ENCODE measurements at regions not wholly inside any gene's neighbourhood (a gene's known extent, or its start where the extent isn't known, plus 50 kb on each side); places are given as distances from the start of the nearest gene placed in this dataset.

DNA sequence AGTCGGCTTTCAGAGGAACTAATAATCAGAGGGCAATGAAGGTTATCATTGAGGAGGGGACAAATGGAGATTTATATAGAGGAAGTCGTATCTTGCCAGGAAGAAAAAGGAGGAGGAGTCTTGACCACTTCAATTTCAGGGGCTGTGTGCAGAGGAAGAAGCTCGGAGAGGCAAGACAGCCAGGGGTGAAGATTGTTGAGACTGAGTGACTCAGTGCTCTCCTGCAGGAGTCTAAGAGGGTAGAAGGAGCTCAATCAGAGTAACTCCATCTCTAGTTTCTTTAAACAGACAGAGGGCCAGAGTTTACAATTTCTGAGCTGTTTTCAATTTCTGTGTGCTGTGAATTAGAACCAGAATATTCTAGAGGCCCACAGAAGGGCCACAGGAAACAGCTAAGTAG, 439.3 kb upstream of the PRICKLE1 start:
- no peaks in the 10 kb centered on the region for H3K27me3 ChIP-seq (ENCODE audit: control insufficient read depth, insufficient read depth, low read length)
- no peaks in the 10 kb centered on the region for H3K36me3 ChIP-seq (ENCODE audit: control insufficient read depth, insufficient read depth, low read length)
- no peak for DNase-seq
- no peaks in the 10 kb centered on the region for H3K4me1 ChIP-seq (ENCODE audit: control insufficient read depth, insufficient read depth, low read length)
- H3K4me3 ChIP-seq (ENCODE audit: low read length), result no peak overlapping the region
- H3K27ac ChIP-seq (ENCODE audit: low read length), result no peak overlapping the region
- 88% methylated on average over 2 of the region's 3 CpGs for WGBS (ENCODE audit: insufficient coverage, low lambda C conversion rate)
- no peaks in the 10 kb centered on the region for H3K9me3 ChIP-seq (ENCODE audit: control insufficient read depth, low read depth, low read length)

DNA sequence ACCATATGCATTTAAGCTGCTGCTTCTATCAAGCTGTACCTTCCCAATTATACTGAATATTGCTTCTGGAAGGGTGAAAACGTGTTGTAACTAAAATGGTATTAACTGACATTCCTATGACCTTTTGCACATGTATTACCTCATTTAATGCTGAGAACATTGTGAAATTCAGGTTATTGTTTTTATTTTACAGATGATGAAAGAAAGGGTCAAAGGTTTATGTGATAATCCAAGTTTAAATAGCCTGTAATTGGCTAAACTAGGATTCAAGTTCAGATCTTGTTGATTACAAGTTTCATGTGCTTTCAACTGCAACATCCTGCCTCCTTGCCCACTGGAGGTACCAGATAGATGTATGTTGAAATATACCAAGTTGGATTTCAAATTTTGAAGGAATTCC, 433.3 kb upstream of the PRICKLE1 start:
- Histone ChIP-seq H3K27me3 (ENCODE audit: control insufficient read depth, insufficient read depth, low read length) (no peaks in the 10 kb centered on the region), H3K4me1 (ENCODE audit: control insufficient read depth, insufficient read depth, low read length) (no peaks in the 10 kb centered on the region)

DNA sequence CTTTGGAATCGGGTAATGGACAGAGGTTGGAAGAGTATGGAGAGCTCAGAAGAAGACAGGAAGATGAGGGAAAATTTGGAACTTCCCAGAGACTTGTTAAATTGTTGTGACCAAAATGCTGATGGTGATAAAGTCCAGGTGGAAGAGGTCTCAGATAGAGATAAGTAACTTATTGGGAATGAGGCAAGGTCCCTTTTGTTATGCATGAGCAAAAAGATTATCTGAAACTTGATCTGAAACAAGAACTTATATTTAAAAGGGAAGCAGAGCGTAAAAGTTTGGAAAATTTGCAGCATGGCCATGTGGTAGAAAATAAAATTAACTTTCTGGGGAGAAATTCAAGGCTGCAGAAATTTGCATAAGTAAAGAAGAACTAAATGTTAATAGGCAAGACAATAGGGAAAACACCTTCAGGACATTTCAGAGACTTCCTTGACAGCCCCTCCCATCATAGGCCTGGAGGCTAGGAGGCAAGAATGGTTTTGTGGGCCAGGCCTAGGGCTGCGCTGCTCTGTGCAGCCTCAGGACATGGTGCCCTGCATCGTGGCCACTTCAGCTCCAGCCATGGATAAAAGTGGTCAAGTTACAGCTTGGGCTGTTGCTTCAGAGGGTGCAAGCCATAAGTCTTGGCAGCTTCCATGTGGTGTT, 425.7 kb upstream of the PRICKLE1 start:
- no peak for DNase-seq
- H3K4me1 ChIP-seq (ENCODE audit: control insufficient read depth, insufficient read depth, low read length), result no peaks in the 10 kb centered on the region
- no peaks in the 10 kb centered on the region for H3K27me3 ChIP-seq (ENCODE audit: control insufficient read depth, insufficient read depth, low read length)
- H3K4me3 ChIP-seq (ENCODE audit: low read length), result no peak overlapping the region
- H3K36me3 ChIP-seq (ENCODE audit: control insufficient read depth, insufficient read depth, low read length), result no peaks in the 10 kb centered on the region
- H3K27ac ChIP-seq (ENCODE audit: low read length), result no peak overlapping the region
- H3K9me3 ChIP-seq (ENCODE audit: control insufficient read depth, low read depth, low read length), result no peaks in the 10 kb centered on the region
- WGBS (ENCODE audit: insufficient coverage, low lambda C conversion rate), result 94% methylated on average over 2 of the region's 4 CpGs

More for the DNA sequence above, 433.3 kb upstream of the PRICKLE1 start:
- WGBS (ENCODE audit: insufficient coverage, low lambda C conversion rate), result 80% methylated on average over 1 of the region's 1 CpG
- Histone ChIP-seq H3K27ac (ENCODE audit: low read length) (no peak overlapping the region), H3K36me3 (ENCODE audit: control insufficient read depth, insufficient read depth, low read length) (no peaks in the 10 kb centered on the region), H3K4me3 (ENCODE audit: low read length) (no peak overlapping the region), H3K9me3 (ENCODE audit: control insufficient read depth, low read depth, low read length) (no peaks in the 10 kb centered on the region)
- no peak for DNase-seq

DNA sequence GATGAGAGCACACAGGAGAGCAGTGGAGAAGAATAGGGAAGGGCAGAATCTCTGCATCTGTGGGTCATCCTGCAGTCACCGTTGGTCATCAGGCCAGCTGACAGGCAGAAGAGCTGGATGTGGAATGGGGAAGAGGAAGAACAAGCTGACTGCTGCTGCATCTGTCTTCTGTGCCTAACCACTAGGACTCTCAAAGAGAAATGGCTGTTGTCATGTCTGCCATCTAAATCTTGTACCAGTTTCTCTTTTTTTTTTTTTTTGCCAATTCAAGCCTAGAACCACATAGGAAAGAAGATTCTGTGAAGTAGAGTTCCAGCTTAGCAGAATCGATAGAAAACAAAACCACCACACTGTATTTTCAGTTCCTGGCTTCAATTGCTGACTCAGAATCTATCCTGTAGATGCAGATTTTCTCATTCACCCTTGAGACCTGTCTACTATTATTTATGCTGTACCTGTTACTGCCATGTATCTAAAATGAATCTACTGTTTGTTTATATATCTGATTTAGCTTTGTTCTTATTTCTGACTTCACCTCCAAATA, 421.9 kb upstream of the PRICKLE1 start:
- Histone ChIP-seq H3K27ac (ENCODE audit: low read length) (no peak overlapping the region), H3K27me3 (ENCODE audit: control insufficient read depth, insufficient read depth, low read length) (no peaks in the 10 kb centered on the region), H3K9me3 (ENCODE audit: control insufficient read depth, low read depth, low read length) (no peaks in the 10 kb centered on the region), H3K36me3 (ENCODE audit: control insufficient read depth, insufficient read depth, low read length) (no peaks in the 10 kb centered on the region), H3K4me1 (ENCODE audit: control insufficient read depth, insufficient read depth, low read length) (no peaks in the 10 kb centered on the region), H3K4me3 (ENCODE audit: low read length) (no peak overlapping the region)
- no CpG with 5 or more reads among the region's 2 CpGs for whole genome bisulfite sequencing (ENCODE audit: insufficient coverage, low lambda C conversion rate)
- DNase-seq, result no peak

DNA sequence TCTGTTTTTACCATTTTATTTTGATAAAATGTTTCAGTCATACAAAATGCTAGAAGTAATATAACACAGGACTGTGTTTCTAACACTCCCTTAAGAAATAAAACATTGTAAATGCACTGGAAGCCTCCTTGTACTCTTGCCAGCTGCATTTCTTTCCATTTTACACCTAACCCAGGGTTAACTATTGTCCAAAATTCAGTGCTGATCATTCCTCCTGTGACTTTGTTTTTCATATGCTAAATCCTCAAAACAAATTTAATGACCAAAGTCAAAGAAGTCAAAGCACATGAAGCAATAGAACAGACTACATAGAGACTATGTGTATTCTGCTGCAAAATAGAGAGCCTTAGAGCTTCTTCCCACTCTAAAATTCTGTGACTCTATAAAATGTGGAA, 420.3 kb upstream of the PRICKLE1 start:
- Histone ChIP-seq H3K36me3 (ENCODE audit: control insufficient read depth, insufficient read depth, low read length) (no peaks in the 10 kb centered on the region), H3K4me3 (ENCODE audit: low read length) (no peak overlapping the region)

DNA sequence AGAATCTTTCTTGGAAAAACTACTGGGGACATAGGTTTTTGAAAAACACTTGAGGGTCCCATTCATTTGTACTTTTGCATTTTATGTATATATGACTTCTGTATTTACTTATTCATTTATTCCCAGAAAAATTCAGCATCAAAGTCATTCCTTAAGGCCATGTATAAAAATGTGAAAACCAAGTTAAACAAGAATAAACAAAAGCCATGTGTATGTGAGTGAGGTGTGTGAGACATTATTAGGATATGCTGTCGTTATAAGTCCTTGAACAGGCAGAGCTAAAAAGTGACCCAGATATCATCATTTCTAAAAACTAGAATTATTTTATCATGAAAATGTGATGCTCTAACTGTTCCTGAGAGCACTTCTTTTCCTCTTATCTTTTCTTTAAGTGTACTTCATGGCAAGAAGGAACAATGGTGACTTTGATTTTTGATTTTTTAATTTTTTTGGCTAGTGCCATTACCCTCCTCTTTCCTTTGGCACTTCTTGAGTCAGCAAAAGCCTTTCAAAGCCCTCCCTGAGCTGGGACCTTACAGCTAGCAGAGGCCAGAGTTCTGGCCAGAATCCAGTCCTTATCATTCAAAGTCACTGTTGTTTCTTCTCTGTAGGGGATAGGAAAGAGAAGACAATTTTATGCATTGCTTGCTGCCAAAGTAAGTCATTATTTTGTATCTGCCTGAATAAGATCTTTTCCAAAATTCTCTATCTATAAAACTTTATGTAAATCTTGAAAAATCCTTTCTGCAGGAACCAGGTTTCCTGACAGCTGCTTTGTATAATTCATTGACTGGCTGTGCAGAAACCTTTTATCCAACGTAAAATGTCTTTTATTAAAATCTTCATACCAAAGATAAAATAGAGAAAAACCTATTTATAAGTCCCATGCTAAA, 419.7 kb upstream of the PRICKLE1 start:
- H3K9me3 ChIP-seq (ENCODE audit: control insufficient read depth, low read depth, low read length), result no peaks in the 10 kb centered on the region
- no peaks in the 10 kb centered on the region for H3K36me3 ChIP-seq (ENCODE audit: control insufficient read depth, insufficient read depth, low read length)
- WGBS (ENCODE audit: insufficient coverage, low lambda C conversion rate), result 83% methylated on average over 1 of the region's 2 CpGs
- no peak overlapping the region for H3K4me3 ChIP-seq (ENCODE audit: low read length)
- H3K27ac ChIP-seq (ENCODE audit: low read length), result no peak overlapping the region
- DNase-seq, result no peak
- no peaks in the 10 kb centered on the region for H3K4me1 ChIP-seq (ENCODE audit: control insufficient read depth, insufficient read depth, low read length)
- no peaks in the 10 kb centered on the region for H3K27me3 ChIP-seq (ENCODE audit: control insufficient read depth, insufficient read depth, low read length)

More for the DNA sequence above, 420.3 kb upstream of the PRICKLE1 start:
- Histone ChIP-seq H3K27ac (ENCODE audit: low read length) (no peak overlapping the region), H3K4me1 (ENCODE audit: control insufficient read depth, insufficient read depth, low read length) (no peaks in the 10 kb centered on the region), H3K27me3 (ENCODE audit: control insufficient read depth, insufficient read depth, low read length) (no peaks in the 10 kb centered on the region), H3K9me3 (ENCODE audit: control insufficient read depth, low read depth, low read length) (no peaks in the 10 kb centered on the region)
- DNase-seq, result no peak

DNA sequence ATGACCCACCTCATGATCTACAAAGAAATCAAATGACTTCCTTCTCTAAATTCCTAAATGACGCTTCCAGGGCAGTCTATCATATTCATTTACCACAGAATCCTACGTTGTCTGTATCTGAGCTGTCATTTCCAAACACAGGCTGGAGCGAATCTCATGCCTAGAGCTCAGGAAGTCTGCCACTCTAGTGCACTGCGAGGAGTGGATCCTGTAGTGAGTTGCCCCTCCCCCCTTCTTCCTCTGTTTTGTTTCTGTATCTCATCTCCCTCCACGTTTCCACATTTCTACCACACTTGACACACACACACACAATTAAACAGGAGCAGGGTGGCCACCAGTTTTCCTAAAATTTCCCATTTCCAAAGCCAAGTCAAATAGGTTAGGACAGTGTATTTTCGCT, 415.4 kb upstream of the PRICKLE1 start:
- H3K9me3 ChIP-seq (ENCODE audit: control insufficient read depth, low read depth, low read length), result no peaks in the 10 kb centered on the region
- no peak overlapping the region for H3K4me3 ChIP-seq (ENCODE audit: low read length)
- no peak for DNase-seq
- no peaks in the 10 kb centered on the region for H3K27me3 ChIP-seq (ENCODE audit: control insufficient read depth, insufficient read depth, low read length)
- no peaks in the 10 kb centered on the region for H3K36me3 ChIP-seq (ENCODE audit: control insufficient read depth, insufficient read depth, low read length)
- H3K27ac ChIP-seq (ENCODE audit: low read length), result no peak overlapping the region
- WGBS (ENCODE audit: insufficient coverage, low lambda C conversion rate), result 50% methylated on average over 4 of the region's 6 CpGs
- H3K4me1 ChIP-seq (ENCODE audit: control insufficient read depth, insufficient read depth, low read length), result no peaks in the 10 kb centered on the region

DNA sequence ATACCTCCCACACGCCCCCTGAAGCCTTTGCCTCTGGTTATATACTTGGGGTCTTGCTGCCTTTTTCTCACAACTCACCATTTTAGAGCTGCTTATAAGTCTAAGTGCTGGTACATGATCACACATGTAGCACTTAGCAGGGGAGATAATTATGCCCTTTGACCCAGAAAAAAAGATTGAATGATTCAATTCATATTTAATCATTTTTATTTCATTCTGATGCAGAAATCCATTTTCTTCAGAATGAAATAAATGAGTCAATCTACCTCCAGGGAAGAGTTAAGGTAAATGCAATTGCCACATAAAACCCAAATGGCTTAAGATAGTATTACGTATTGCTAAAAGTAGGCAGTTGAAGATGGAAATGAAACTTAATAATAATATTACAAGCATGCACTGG, 414.6 kb upstream of the PRICKLE1 start:
- DNase-seq, result no peak
- no peak overlapping the region for H3K27ac ChIP-seq (ENCODE audit: low read length)
- no peaks in the 10 kb centered on the region for H3K36me3 ChIP-seq (ENCODE audit: control insufficient read depth, insufficient read depth, low read length)
- no CpG with 5 or more reads among the region's 2 CpGs for WGBS (ENCODE audit: insufficient coverage, low lambda C conversion rate)
- no peaks in the 10 kb centered on the region for H3K4me1 ChIP-seq (ENCODE audit: control insufficient read depth, insufficient read depth, low read length)
- H3K4me3 ChIP-seq (ENCODE audit: low read length), result no peak overlapping the region
- H3K9me3 ChIP-seq (ENCODE audit: control insufficient read depth, low read depth, low read length), result no peaks in the 10 kb centered on the region
- H3K27me3 ChIP-seq (ENCODE audit: control insufficient read depth, insufficient read depth, low read length), result no peaks in the 10 kb centered on the region

DNA sequence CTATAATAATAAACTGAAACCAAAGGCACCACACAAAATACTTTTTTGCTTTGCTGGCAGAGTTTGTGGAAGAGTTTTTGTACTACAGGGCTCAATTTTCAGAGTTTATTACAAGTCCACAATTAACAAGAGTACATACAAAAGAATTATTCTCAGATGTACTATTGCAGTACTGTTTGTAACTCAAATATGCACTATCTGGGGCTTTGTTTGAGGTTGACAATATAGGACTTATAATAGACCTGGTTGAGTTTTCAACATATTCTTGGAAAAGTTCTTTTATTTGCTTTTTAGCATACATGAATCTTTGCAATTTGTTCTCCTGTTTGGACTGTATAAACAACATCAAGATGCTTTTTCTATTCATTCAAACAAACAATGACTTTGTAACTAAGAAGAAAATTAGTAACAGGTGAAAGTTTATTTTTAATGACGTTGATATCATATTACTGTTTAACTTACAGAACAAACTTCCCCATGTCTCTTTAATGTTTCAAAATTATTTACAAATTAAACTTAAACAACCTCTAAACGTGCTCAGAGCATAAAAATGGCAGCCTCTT, 407.4 kb upstream of the PRICKLE1 start:
- Histone ChIP-seq H3K4me3 (ENCODE audit: low read length) (no peak overlapping the region), H3K4me1 (ENCODE audit: control insufficient read depth, insufficient read depth, low read length) (no peaks in the 10 kb centered on the region), H3K27me3 (ENCODE audit: control insufficient read depth, insufficient read depth, low read length) (no peaks in the 10 kb centered on the region), H3K9me3 (ENCODE audit: control insufficient read depth, low read depth, low read length) (no peaks in the 10 kb centered on the region), H3K36me3 (ENCODE audit: control insufficient read depth, insufficient read depth, low read length) (no peaks in the 10 kb centered on the region), H3K27ac (ENCODE audit: low read length) (no peak overlapping the region)
- WGBS (ENCODE audit: insufficient coverage, low lambda C conversion rate), result 64% methylated on average over 2 of the region's 2 CpGs
- DNase-seq, result no peak

DNA sequence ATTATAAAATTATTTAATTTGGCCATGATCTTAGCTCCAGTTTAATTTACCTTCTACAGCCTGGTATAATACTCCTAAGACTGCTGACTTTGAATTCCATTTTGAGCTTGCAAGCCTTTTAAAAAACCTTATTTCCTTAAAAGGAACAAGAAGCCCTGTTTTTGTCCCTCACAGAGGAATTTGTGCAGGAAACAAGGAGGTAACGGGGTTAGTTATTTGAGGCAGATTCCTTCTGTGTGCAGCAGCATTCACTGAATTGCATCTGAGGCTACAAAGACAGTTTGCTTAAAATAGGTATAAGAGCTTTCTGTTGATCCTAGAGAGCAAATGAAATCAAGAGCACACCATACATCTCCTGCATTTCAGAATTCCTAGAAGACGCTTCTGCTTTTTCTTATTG, 403.3 kb upstream of the PRICKLE1 start:
- DNase-seq, result no peak
- Histone ChIP-seq H3K27ac (ENCODE audit: low read length) (no peak overlapping the region), H3K9me3 (ENCODE audit: control insufficient read depth, low read depth, low read length) (no peaks in the 10 kb centered on the region), H3K4me1 (ENCODE audit: control insufficient read depth, insufficient read depth, low read length) (no peaks in the 10 kb centered on the region), H3K36me3 (ENCODE audit: control insufficient read depth, insufficient read depth, low read length) (no peaks in the 10 kb centered on the region), H3K27me3 (ENCODE audit: control insufficient read depth, insufficient read depth, low read length) (no peaks in the 10 kb centered on the region), H3K4me3 (ENCODE audit: low read length) (no peak overlapping the region)
- WGBS (ENCODE audit: insufficient coverage, low lambda C conversion rate), result 80% methylated on average over 1 of the region's 2 CpGs

Data from large intestine (tissue), 3 donors.